Fibroblast of lung (primary cell): ENCODE measurements at regions not wholly inside any gene's neighbourhood (a gene's known extent, or its start where the extent isn't known, plus 50 kb on each side); places are given as distances from the start of the nearest gene placed in this dataset.
"Not testable (repeated sequence)": the region's sequence is repeated elsewhere in the genome, so short reads cannot be mapped to it uniquely, and the experiment has no call there.

Experiments
- DNase-seq, 2 donors: peaks; one replicate each; pipeline versions ENCODE4 v3.0.0 to v3.0.0-alpha.2; 2010; ENCODE audit warnings: low read depth in 2 of 2
- H2AFZ ChIP-seq: 2 replicates; pipeline ENCODE4 v1.5.1; 2012; ENCODE audit warnings: low read length, control low read depth, inconsistent platforms
- H3K27ac ChIP-seq: 2 replicates; pipeline ENCODE4 v1.5.1; 2011; ENCODE audit warnings: low read length, control low read depth; ENCODE audit not compliant: insufficient read depth
- H3K27me3 ChIP-seq: 2 replicates; pipeline ENCODE4 v1.5.1; 2011; ENCODE audit warnings: mild to moderate bottlenecking, low read length; ENCODE audit not compliant: control insufficient read depth, insufficient read depth
- H3K36me3 ChIP-seq: 2 replicates; pipeline ENCODE4 v1.5.1; 2011; ENCODE audit warnings: low read length; ENCODE audit not compliant: control insufficient read depth, insufficient read depth
- H3K4me1 ChIP-seq: 2 replicates; pipeline ENCODE4 v1.5.1; 2011; ENCODE audit warnings: low read length; ENCODE audit not compliant: control insufficient read depth, insufficient read depth; ENCODE audit errors: extremely low read depth
- H3K4me2 ChIP-seq: 2 replicates; pipeline ENCODE4 v1.5.1; 2011; ENCODE audit warnings: low read length, control low read depth; ENCODE audit not compliant: insufficient read depth; ENCODE audit errors: extremely low read depth
- H3K4me3 ChIP-seq, 4 experiments: fragments of 200-600 bp in 1 of 4; sonication (generic) in 1 of 4; replicated peaks in 1 of 4; 2 replicates each; pipeline ENCODE4 v1.5.1; 2011 to 2016; ENCODE audit warnings: low read length in 4 of 4, low read depth in 3 of 4, mild to moderate bottlenecking in 3 of 4, control low read depth in 2 of 4, inconsistent platforms in 1 of 4, mixed read lengths in 1 of 4; ENCODE audit not compliant: insufficient read depth in 1 of 4; ENCODE audit errors: control extremely low read depth in 1 of 4
- H3K79me2 ChIP-seq: 2 replicates; pipeline ENCODE4 v1.5.1; 2012; ENCODE audit warnings: mild to moderate bottlenecking, low read length, inconsistent platforms; ENCODE audit not compliant: control insufficient read depth, insufficient read depth
- H3K9ac ChIP-seq: 2 replicates; pipeline ENCODE4 v1.5.1; 2011; ENCODE audit warnings: mild to moderate bottlenecking, low read length, control low read depth; ENCODE audit not compliant: insufficient read depth
- H3K9me3 ChIP-seq: 2 replicates; pipeline ENCODE4 v1.5.1; 2012; ENCODE audit warnings: low read depth, low read length; ENCODE audit not compliant: control insufficient read depth, insufficient read depth
- H4K20me1 ChIP-seq: 2 replicates; pipeline ENCODE4 v1.5.1; 2011; ENCODE audit warnings: low read length; ENCODE audit not compliant: control insufficient read depth, insufficient read depth; ENCODE audit errors: extremely low read depth
- EZH2 ChIP-seq: IDR thresholded peaks from 2 replicates; pipeline ENCODE4 v1.5.1; 2012; ENCODE audit warnings: low read length, control low read depth, mild to moderate bottlenecking; ENCODE audit errors: missing control alignments
- TF ChIP-seq, protein P1 (sequence below), 2 donors: IDR thresholded peaks in 1 of 2; conservative IDR thresholded peaks in 1 of 2; 1 replicate in 1 of 2; 2 replicates in 1 of 2; pipeline ENCODE4 v1.5.1; 2011 to 2012; ENCODE audit warnings: low read length in 2 of 2, control low read depth in 1 of 2, inconsistent platforms in 1 of 2, low read depth in 1 of 2, mild to moderate bottlenecking in 1 of 2

- Histone ChIP-seq H3K4me1 (no peaks in the 10 kb centered on the region), H3K27me3 (no peaks in the 10 kb centered on the region)
- TF ChIP-seq, protein P1, sequence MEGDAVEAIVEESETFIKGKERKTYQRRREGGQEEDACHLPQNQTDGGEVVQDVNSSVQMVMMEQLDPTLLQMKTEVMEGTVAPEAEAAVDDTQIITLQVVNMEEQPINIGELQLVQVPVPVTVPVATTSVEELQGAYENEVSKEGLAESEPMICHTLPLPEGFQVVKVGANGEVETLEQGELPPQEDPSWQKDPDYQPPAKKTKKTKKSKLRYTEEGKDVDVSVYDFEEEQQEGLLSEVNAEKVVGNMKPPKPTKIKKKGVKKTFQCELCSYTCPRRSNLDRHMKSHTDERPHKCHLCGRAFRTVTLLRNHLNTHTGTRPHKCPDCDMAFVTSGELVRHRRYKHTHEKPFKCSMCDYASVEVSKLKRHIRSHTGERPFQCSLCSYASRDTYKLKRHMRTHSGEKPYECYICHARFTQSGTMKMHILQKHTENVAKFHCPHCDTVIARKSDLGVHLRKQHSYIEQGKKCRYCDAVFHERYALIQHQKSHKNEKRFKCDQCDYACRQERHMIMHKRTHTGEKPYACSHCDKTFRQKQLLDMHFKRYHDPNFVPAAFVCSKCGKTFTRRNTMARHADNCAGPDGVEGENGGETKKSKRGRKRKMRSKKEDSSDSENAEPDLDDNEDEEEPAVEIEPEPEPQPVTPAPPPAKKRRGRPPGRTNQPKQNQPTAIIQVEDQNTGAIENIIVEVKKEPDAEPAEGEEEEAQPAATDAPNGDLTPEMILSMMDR (conservative IDR thresholded peaks at IDR 0.05 in 1 of 2, IDR thresholded peaks at IDR 0.05 in 1 of 2; ENCODE audit: low read depth in 1 of 2, low read length in 2 of 2) = no peak
- TF ChIP-seq EZH2 = no peak
Observed at GRCh38 chr3:70684701-70685100, 372.3 kb upstream of the MDFIC2 start.

GRCh38 chr3:70675810-70676209 is 363.4 kb upstream of the MDFIC2 start:
- H4K20me1 ChIP-seq, DNase-seq, H3K9me3 ChIP-seq, H3K4me2 ChIP-seq, H3K4me1 ChIP-seq, H3K27ac ChIP-seq, H3K79me2 ChIP-seq, H3K27me3 ChIP-seq, H3K36me3 ChIP-seq, H2AFZ ChIP-seq, H3K4me3 ChIP-seq, H3K9ac ChIP-seq: not testable (repeated sequence)

More at GRCh38 chr3:70684701-70685100, 372.3 kb upstream of the MDFIC2 start:
- no peak overlapping the region for H3K9ac ChIP-seq
- H2AFZ ChIP-seq = no peak overlapping the region
- no peak overlapping the region for H3K4me2 ChIP-seq
- no peaks in the 10 kb centered on the region for H3K79me2 ChIP-seq
- H3K36me3 ChIP-seq = no peaks in the 10 kb centered on the region
- no peak overlapping the region for H3K27ac ChIP-seq
- H4K20me1 ChIP-seq = no peaks in the 10 kb centered on the region
- no peak for DNase-seq
- H3K9me3 ChIP-seq = no peaks in the 10 kb centered on the region
- H3K4me3 ChIP-seq = no peak overlapping the region

DNA sequence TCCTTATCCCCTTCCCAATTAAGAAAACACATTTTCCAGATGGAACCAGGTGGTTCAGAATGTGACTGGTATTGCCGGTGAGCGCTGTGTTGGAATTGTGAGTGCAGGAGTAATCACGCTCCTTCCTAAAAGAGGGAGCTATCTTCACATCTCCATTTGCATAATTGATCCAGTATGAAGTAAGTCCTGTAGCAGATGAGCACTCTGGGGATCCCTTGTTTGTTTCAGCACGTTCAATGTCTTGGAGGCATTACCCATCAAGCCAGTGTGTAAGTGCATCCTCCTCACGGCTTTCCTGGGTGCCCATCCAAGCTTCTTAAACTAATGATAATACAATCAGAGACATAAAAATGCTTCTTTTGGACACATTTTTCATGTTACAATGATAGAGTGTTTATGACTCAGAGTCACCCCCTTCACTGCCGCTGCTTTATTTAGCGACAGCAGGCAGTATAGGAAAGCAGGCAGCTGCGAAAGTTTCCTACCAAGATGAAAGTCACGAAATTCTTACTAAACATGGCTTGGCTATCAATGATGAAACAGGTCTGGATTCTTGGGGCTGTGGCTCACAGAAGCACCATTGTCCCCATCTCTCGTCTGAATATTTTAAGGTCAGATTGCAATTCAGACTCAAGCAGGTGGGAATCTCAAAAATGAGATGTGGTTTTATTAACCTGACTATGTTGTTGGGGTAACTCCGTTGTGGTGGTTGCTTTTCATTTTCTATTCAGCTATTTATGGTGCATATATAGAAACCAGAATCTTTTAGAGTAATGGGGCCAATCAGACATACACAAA is 346.3 kb upstream of the MDFIC2 start:
- H4K20me1 ChIP-seq = no peaks in the 10 kb centered on the region
- no peak for TF ChIP-seq EZH2
- TF ChIP-seq, protein P1 (conservative IDR thresholded peaks at IDR 0.05 in 1 of 2, IDR thresholded peaks at IDR 0.05 in 1 of 2; ENCODE audit: low read depth in 1 of 2, low read length in 2 of 2) = no peak
- H3K4me3 ChIP-seq = no peak overlapping the region
- H2AFZ ChIP-seq = no peak overlapping the region
- no peaks in the 10 kb centered on the region for H3K4me1 ChIP-seq
- H3K9me3 ChIP-seq = no peaks in the 10 kb centered on the region
- H3K9ac ChIP-seq = no peak overlapping the region
- H3K27ac ChIP-seq = no peak overlapping the region
- H3K4me2 ChIP-seq = no peak overlapping the region
- H3K27me3 ChIP-seq = no peaks in the 10 kb centered on the region
- H3K36me3 ChIP-seq = no peaks in the 10 kb centered on the region
- peak in 1 of 2 donors; percentile 3 for DNase-seq
- no peaks in the 10 kb centered on the region for H3K79me2 ChIP-seq
